GM19239 (cell line): ENCODE measurements at regions not wholly inside any gene's neighbourhood (a gene's known extent, or its start where the extent isn't known, plus 50 kb on each side); places are given as distances from the start of the nearest gene placed in this dataset.
"Not testable (repeated sequence)": the region's sequence is repeated elsewhere in the genome, so short reads cannot be mapped to it uniquely, and the experiment has no call there.

Experiments
- DNase-seq: peaks from one replicate; pipeline ENCODE4 v3.0.0; 2011; ENCODE audit warnings: low spot score; ENCODE audit not compliant: insufficient read length
- FAIRE-seq: peaks from 2 replicates; lab custom pipeline; 2011; peaks lifted over from hg19 to GRCh38; lab: Jason Lieb, UNC

GRCh38 chr1:8232036-8232757, 85.7 kb upstream of the SLC45A1 start:
- DNase-seq (no peak), FAIRE-seq (no peak)

- FAIRE-seq (no peak), DNase-seq (no peak)
These were observed 87.7 kb upstream of the SLC45A1 start for GRCh38 chr1:8230292-8230621.

GRCh38 chr1:8228253-8228652, 89.7 kb upstream of the SLC45A1 start:
- no peak for FAIRE-seq
- no peak for DNase-seq

DNA sequence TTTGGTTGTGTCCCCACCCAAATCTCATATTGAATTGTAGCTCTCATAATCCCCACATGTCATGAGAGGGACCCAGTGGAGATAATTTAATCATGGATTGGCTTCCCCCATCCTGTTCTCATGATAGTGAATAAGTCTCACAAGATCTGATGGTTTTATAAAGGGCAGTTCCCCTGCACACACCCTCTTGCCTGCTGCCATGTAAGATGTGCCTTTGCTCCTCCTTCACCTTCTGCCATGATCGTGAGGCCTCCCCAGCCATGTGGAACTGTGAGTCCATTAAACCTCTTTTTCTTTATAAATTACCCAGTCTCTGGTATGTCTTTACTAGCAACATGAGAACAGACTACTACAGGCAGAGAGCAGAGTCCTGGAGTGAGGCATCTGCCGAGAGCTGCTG, 90.2 kb upstream of the SLC45A1 start:
- not testable (repeated sequence) for FAIRE-seq, DNase-seq

- DNase-seq (no peak), FAIRE-seq (no peak)
These were observed 91.2 kb upstream of the SLC45A1 start for GRCh38 chr1:8226747-8227146.

DNA sequence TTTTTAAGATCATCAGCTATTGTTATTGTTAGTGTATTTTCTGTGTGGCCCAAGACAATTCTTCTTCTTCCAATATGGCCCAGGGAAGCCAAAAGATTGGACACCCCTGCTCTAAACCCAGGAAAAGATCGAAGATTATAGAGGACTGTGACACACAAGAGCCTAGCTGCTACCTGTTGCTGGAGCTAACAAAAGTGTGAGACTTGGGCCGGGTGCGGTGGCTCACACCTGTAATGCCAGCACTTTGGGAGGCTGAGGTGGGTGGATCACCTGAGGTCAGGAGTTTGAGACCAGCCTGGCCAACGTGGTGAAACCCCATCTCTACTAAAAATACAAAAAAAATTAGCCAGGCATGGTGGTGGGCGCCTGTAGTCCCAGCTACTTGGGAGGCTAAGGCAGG, 91.9 kb upstream of the SLC45A1 start:
- not testable (repeated sequence) for FAIRE-seq, DNase-seq

DNA sequence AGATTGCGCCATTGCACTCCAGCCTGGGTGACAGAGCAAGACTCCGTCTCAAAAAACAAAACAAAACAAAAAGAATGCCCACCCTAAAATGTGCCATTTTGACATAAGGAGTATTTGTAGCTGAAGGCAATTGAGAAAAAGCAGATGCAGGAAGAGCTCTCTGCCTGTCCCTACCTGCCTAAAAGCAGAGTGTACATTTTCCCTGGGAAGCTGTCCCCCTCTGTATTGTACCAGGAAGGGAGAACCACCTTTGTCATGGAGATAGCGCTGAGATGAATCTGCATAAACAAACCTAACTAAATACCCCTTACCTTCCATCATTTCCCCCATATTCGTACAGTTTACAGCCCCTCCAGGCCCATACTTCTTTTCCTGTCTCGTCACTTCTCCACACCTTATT, 94.4 kb upstream of the SLC45A1 start:
- no peak for FAIRE-seq
- no peak for DNase-seq

DNA sequence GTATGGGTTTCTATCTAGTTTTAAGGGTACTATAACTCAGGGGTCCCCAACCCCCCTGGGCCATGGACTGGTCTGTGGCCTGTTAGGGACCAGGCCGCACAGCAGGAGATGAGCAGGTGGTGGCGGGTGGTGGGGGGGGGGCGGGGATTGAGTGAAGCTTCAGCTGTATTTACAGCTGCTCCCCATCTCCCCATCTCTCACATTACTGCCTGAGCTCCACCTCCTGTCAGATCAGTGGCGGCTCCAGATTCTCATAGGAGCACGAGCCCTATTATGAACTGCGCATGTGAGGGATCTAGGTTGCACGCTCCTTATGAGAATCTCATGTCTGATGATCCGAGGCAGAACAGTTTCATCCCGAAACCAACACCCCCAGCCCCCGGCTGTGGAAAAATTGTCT, 95.1 kb upstream of the SLC45A1 start:
- DNase-seq (no peak), FAIRE-seq (no peak)

- DNase-seq (no peak), FAIRE-seq (no peak)
These were observed 98.4 kb upstream of the SLC45A1 start for GRCh38 chr1:8219530-8219929.

DNA sequence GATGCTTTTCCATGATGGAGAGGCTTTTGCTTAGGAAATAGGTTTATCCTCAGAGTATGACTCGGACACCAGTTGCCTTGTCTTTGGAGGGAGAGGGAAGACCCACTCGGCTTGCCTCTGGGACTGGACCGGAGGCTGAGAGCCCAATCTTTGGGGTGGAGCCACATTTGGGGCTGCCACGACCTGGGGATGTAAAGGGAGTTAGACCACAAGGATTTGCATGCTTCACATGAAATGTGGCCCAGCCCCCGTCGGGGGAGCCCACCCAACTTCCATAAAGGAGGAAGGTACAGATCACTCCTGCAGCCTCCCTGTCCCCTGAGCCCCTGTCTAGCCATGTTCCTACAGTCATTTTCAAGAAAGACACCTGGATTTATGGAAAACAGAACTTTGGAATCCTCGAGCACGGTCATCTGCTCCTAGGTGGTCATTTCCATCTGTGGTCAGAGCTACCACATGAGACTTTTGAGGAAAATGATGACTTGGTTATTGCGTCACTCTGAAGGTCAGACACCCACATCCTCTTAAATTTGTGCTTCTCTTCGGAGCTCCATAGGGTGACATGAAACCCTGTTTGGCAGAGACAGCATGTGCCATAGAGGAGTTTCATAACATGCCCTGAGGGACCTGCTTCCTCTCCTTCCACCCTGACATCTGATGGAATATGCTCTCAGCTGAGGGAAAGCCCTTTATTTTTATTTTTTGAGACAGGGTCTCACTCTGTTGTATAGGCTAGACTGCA, 99.4 kb upstream of the SLC45A1 start:
- DNase-seq (no peak), FAIRE-seq (no peak)

GRCh38 chr1:8217809-8218208, 100.1 kb upstream of the SLC45A1 start:
- no peak for DNase-seq
- no peak for FAIRE-seq

- no peak for FAIRE-seq
- no peak for DNase-seq
These were observed 100.8 kb upstream of the SLC45A1 start for GRCh38 chr1:8217011-8217711.

GRCh38 chr1:8216005-8216404, 101.9 kb upstream of the SLC45A1 start:
- FAIRE-seq (no peak), DNase-seq (no peak)

- no peak for DNase-seq
- no peak for FAIRE-seq
These were observed 103.3 kb upstream of the SLC45A1 start for GRCh38 chr1:8214501-8215173.

- DNase-seq = no peak
- FAIRE-seq = no peak
These were observed 104.2 kb upstream of the SLC45A1 start for GRCh38 chr1:8213676-8214075.

DNA sequence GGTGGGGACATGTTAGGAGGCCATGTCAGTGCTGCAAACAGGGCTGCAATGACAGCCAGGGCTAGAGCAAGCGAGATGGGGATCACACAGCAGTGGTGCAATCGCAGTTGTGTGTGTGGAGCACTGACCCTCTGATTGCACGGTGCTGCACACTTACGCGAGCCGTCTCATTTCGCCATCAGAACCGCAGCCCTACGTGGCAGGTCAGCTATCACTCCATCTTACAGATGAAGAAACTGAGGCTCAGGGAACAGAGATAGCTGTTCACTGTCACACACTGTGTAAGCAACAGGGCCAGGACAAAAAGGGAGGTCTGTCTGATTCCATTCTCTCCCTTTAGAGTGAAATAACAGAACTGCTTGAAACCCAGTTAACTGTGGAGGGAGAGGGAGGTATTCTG, 104.8 kb upstream of the SLC45A1 start:
- no peak for DNase-seq
- FAIRE-seq = no peak

- DNase-seq = no peak
- no peak for FAIRE-seq
These were observed 105.3 kb upstream of the SLC45A1 start for GRCh38 chr1:8212580-8213031.

DNA sequence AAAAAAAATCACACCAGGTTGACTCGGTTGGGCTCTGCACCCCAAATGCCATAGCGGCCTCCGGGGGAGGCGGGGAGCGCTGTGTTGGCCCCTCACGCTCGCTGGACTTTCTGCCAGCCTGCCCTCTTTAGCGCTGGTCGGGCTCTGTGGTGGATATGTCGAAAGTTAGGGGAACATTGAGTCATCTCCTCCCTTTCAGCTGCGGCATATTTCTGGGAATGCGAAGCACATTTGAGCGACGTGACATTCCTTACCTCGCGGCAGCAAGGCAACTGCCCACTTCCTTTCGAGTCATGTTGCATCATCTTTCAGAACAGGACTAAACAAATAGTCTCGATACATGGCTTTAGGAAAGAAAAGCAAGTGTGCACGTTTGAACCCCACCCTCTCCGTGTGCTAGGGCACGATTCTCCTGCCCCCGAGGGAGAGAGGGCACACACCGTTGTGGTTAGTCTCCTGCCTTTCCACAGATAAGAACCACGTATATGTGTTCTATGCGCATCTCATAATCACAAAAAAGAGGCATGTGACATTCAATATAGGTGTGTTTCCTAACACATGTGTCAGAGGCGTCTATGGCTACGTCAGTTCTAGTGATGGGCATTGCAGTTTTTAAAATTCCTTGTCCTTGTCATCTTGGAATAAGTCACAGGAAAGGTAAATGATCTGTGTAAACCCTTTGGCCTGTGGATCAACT, 105.9 kb upstream of the SLC45A1 start:
- no peak for FAIRE-seq
- no peak for DNase-seq

GRCh38 chr1:8211251-8211882, 106.5 kb upstream of the SLC45A1 start:
- DNase-seq (no peak), FAIRE-seq (no peak)

- FAIRE-seq (no peak), DNase-seq (no peak)
These were observed 110.7 kb upstream of the SLC45A1 start for GRCh38 chr1:8207202-8207601.
